ENCODE measurements at regions not wholly inside any gene's neighbourhood (a gene's known extent, or its start where the extent isn't known, plus 50 kb on each side); places are given as distances from the start of the nearest gene placed in this dataset.

DNA sequence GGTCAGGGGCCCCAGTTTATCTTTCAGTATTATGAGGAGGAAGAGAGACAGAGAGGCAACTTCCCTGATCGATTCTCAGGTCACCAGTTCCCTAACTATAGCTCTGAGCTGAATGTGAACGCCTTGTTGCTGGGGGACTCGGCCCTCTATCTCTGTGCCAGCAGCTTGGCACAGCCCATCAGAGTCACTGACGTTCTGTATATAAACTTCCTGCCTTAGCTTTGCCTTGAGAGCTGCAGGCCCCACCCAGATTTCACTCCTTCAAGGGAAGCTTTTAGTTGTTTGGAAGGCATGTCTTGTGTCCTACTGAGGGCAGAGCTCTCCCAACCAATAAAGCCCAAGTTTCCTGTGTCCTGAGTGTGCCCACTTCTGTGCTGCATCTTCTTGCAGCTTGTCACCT, 242.5 kb upstream of the PRSS58 start:
- no peak overlapping the region for H3K27ac ChIP-seq (ENCODE audit: low read depth)
- Mint-ChIP-seq H3K27ac (no peak overlapping the region), H3K9me3 (no peaks in the 10 kb centered on the region), H3K27me3 (ENCODE audit: insufficient read depth, low read depth, poor library complexity) (peaks cover 6% of the 10 kb centered on the region), H3K4me3 (no peak overlapping the region), H3K4me1 (peaks cover 6% of the 10 kb centered on the region; the same call in 2 of the 3 replicates), H3K36me3 (ENCODE audit: low read depth) (no peaks in the 10 kb centered on the region)
- no peak overlapping the region for H2AFZ ChIP-seq
- H3K4me3 ChIP-seq = no peak overlapping the region
- H3K4me1 ChIP-seq (ENCODE audit: insufficient read depth) = no peaks in the 10 kb centered on the region
- H3K27me3 ChIP-seq (ENCODE audit: insufficient read depth) = no peaks in the 10 kb centered on the region
- H4K20me1 ChIP-seq (replicated peaks; ENCODE audit: insufficient read depth) = no peaks in the 10 kb centered on the region
- no peak overlapping the region for H3K4me2 ChIP-seq
- TF ChIP-seq, protein P1, sequence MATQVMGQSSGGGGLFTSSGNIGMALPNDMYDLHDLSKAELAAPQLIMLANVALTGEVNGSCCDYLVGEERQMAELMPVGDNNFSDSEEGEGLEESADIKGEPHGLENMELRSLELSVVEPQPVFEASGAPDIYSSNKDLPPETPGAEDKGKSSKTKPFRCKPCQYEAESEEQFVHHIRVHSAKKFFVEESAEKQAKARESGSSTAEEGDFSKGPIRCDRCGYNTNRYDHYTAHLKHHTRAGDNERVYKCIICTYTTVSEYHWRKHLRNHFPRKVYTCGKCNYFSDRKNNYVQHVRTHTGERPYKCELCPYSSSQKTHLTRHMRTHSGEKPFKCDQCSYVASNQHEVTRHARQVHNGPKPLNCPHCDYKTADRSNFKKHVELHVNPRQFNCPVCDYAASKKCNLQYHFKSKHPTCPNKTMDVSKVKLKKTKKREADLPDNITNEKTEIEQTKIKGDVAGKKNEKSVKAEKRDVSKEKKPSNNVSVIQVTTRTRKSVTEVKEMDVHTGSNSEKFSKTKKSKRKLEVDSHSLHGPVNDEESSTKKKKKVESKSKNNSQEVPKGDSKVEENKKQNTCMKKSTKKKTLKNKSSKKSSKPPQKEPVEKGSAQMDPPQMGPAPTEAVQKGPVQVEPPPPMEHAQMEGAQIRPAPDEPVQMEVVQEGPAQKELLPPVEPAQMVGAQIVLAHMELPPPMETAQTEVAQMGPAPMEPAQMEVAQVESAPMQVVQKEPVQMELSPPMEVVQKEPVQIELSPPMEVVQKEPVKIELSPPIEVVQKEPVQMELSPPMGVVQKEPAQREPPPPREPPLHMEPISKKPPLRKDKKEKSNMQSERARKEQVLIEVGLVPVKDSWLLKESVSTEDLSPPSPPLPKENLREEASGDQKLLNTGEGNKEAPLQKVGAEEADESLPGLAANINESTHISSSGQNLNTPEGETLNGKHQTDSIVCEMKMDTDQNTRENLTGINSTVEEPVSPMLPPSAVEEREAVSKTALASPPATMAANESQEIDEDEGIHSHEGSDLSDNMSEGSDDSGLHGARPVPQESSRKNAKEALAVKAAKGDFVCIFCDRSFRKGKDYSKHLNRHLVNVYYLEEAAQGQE (IDR thresholded peaks at IDR 0.05; ENCODE audit: unreplicated experiment) = no peak
- TF ChIP-seq CREB1 (CRISPR knock-in tag; IDR thresholded peaks at IDR 0.05; ENCODE audit: low read depth) (no peak), NANOG (IDR thresholded peaks at IDR 0.05; ENCODE audit: borderline replicate concordance) (no peak), EZH2phosphoT487 (IDR thresholded peaks at IDR 0.05; ENCODE audit: unreplicated experiment) (no peak), JUNB (IDR thresholded peaks at IDR 0.05; ENCODE audit: unreplicated experiment) (no peak), EZH2 (IDR thresholded peaks at IDR 0.05; ENCODE audit: low read depth, unreplicated experiment) (no peak)
- TF ChIP-seq, protein P2, sequence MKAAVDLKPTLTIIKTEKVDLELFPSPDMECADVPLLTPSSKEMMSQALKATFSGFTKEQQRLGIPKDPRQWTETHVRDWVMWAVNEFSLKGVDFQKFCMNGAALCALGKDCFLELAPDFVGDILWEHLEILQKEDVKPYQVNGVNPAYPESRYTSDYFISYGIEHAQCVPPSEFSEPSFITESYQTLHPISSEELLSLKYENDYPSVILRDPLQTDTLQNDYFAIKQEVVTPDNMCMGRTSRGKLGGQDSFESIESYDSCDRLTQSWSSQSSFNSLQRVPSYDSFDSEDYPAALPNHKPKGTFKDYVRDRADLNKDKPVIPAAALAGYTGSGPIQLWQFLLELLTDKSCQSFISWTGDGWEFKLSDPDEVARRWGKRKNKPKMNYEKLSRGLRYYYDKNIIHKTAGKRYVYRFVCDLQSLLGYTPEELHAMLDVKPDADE (IDR thresholded peaks at IDR 0.05) = no peak
- no peaks in the 10 kb centered on the region for H3K79me2 ChIP-seq (replicated peaks; ENCODE audit: insufficient read depth)
- H3F3A ChIP-seq (replicated peaks; ENCODE audit: low read depth) = no peaks in the 10 kb centered on the region
- no peak for DNase-seq (ENCODE audit: low spot score)
- no peaks in the 10 kb centered on the region for H3K36me3 ChIP-seq (ENCODE audit: insufficient read depth)
- ATAC-seq = no peak
- H3K9me2 ChIP-seq (ENCODE audit: insufficient read depth) = no peaks in the 10 kb centered on the region

DNA sequence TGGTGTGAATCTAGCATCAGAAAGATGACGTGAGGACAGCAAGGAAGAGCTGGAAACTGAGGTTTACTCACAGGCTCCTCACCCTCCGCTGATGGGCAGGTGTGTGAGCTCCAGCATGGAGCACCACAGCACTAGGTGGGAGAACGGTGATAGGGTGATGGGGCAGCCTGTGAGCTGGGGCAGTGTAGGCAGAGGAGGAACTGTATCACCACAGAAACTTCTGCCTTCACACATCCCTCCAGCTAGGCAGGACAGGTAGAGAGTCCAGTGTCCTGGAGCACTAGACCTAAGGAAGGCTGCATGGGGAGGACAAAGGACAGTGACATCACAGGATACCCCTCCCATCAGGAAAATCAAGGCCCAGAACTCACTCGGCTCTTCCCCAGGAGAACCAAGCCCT, 241.8 kb upstream of the PRSS58 start:
- H3K4me3 ChIP-seq = no peak overlapping the region
- H3K36me3 Mint-ChIP-seq (ENCODE audit: low read depth) = no peaks in the 10 kb centered on the region
- H3K4me3 Mint-ChIP-seq = no peak overlapping the region
- H4K20me1 ChIP-seq (replicated peaks; ENCODE audit: insufficient read depth) = no peaks in the 10 kb centered on the region
- H3F3A ChIP-seq (replicated peaks; ENCODE audit: low read depth) = no peaks in the 10 kb centered on the region
- no peaks in the 10 kb centered on the region for H3K4me1 ChIP-seq (ENCODE audit: insufficient read depth)
- no peaks in the 10 kb centered on the region for H3K9me2 ChIP-seq (ENCODE audit: insufficient read depth)
- no peaks in the 10 kb centered on the region for H3K9me3 Mint-ChIP-seq
- H3K4me1 Mint-ChIP-seq = peaks cover 6% of the 10 kb centered on the region; the same call in 2 of the 3 replicates
- no peak overlapping the region for H3K27ac ChIP-seq (ENCODE audit: low read depth)
- ATAC-seq (no peak), DNase-seq (ENCODE audit: low spot score) (no peak)
- no peaks in the 10 kb centered on the region for H3K27me3 ChIP-seq (ENCODE audit: insufficient read depth)
- no peak overlapping the region for H2AFZ ChIP-seq
- no peak overlapping the region for H3K4me2 ChIP-seq
- H3K27me3 Mint-ChIP-seq (ENCODE audit: insufficient read depth, low read depth, poor library complexity) = peaks cover 6% of the 10 kb centered on the region
- no peaks in the 10 kb centered on the region for H3K36me3 ChIP-seq (ENCODE audit: insufficient read depth)
- H3K27ac Mint-ChIP-seq = no peak overlapping the region
- H3K79me2 ChIP-seq (replicated peaks; ENCODE audit: insufficient read depth) = no peaks in the 10 kb centered on the region
- no peak for TF ChIP-seq CREB1 (CRISPR knock-in tag; IDR thresholded peaks at IDR 0.05; ENCODE audit: low read depth)
- TF ChIP-seq ZNF331 (CRISPR knock-in tag; IDR thresholded peaks at IDR 0.05; ENCODE audit: low read depth) = no peak
- TF ChIP-seq, protein P3, sequence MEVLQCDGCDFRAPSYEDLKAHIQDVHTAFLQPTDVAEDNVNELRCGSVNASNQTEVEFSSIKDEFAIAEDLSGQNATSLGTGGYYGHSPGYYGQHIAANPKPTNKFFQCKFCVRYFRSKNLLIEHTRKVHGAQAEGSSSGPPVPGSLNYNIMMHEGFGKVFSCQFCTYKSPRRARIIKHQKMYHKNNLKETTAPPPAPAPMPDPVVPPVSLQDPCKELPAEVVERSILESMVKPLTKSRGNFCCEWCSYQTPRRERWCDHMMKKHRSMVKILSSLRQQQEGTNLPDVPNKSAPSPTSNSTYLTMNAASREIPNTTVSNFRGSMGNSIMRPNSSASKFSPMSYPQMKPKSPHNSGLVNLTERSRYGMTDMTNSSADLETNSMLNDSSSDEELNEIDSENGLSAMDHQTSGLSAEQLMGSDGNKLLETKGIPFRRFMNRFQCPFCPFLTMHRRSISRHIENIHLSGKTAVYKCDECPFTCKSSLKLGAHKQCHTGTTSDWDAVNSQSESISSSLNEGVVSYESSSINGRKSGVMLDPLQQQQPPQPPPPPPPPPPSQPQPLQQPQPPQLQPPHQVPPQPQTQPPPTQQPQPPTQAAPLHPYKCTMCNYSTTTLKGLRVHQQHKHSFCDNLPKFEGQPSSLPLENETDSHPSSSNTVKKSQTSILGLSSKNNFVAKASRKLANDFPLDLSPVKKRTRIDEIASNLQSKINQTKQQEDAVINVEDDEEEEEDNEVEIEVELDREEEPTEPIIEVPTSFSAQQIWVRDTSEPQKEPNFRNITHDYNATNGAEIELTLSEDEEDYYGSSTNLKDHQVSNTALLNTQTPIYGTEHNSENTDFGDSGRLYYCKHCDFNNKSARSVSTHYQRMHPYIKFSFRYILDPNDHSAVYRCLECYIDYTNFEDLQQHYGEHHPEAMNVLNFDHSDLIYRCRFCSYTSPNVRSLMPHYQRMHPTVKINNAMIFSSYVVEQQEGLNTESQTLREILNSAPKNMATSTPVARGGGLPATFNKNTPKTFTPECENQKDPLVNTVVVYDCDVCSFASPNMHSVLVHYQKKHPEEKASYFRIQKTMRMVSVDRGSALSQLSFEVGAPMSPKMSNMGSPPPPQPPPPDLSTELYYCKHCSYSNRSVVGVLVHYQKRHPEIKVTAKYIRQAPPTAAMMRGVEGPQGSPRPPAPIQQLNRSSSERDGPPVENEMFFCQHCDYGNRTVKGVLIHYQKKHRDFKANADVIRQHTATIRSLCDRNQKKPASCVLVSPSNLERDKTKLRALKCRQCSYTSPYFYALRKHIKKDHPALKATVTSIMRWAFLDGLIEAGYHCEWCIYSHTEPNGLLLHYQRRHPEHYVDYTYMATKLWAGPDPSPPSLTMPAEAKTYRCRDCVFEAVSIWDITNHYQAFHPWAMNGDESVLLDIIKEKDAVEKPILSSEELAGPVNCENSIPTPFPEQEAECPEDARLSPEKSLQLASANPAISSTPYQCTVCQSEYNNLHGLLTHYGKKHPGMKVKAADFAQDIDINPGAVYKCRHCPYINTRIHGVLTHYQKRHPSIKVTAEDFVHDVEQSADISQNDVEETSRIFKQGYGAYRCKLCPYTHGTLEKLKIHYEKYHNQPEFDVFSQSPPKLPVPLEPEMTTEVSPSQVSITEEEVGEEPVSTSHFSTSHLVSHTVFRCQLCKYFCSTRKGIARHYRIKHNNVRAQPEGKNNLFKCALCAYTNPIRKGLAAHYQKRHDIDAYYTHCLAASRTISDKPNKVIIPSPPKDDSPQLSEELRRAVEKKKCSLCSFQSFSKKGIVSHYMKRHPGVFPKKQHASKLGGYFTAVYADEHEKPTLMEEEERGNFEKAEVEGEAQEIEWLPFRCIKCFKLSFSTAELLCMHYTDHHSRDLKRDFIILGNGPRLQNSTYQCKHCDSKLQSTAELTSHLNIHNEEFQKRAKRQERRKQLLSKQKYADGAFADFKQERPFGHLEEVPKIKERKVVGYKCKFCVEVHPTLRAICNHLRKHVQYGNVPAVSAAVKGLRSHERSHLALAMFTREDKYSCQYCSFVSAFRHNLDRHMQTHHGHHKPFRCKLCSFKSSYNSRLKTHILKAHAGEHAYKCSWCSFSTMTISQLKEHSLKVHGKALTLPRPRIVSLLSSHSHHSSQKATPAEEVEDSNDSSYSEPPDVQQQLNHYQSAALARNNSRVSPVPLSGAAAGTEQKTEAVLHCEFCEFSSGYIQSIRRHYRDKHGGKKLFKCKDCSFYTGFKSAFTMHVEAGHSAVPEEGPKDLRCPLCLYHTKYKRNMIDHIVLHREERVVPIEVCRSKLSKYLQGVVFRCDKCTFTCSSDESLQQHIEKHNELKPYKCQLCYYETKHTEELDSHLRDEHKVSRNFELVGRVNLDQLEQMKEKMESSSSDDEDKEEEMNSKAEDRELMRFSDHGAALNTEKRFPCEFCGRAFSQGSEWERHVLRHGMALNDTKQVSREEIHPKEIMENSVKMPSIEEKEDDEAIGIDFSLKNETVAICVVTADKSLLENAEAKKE (CRISPR knock-in tag; IDR thresholded peaks at IDR 0.05) = no peak
- TF ChIP-seq, protein P2 (IDR thresholded peaks at IDR 0.05) = no peak

Data from GM23338 (cell line).